Bone marrow (tissue), 2 donors: ENCODE measurements at regions not wholly inside any gene's neighbourhood (a gene's known extent, or its start where the extent isn't known, plus 50 kb on each side); places are given as distances from the start of the nearest gene placed in this dataset.

Experiments used
- DNase-seq, 2 donors: peaks; one replicate each; lab custom pipeline; 2025; lab: John Stamatoyannopoulos, UW

DNA sequence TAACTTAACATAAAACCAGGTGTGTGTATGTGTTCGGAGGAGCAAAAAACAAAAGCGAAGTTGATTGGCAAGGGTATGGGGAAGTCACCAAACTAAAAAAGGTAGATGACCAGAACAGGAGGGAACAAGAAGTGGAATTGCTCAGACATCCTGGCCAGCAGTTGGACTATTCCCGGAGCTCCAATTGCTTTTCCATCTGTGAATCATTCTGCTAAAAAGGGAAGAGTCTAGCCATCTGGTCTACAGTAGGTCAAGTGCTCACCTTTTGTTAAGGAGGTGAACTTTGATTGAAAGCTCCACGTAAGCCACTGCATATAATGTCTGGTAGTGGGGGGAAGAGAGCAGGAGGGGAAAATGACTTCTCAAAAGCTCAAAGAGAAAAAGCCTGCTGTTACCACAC is 50.0 kb upstream of the BET1 start:
- no peak for DNase-seq

DNA sequence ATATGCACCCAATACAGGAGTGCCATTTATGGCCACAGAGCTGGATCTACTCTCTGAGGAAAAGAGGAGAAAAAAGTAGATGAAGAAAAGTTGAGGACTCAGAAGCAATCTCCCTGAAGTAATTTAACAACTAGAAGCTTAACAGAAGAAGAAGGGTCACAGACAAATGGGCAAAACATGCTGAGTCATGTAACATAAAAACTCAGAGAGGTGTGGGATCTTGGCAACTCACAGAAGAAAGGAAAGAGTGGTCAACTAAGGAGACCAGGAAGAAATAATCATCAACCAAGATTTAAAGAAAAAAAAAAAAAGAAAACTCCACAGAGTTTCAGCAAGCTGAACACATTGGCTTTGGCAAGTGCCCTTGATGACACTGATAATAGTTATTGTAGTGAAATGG is 51.8 kb upstream of the BET1 start:
- DNase-seq, result no peak

DNA sequence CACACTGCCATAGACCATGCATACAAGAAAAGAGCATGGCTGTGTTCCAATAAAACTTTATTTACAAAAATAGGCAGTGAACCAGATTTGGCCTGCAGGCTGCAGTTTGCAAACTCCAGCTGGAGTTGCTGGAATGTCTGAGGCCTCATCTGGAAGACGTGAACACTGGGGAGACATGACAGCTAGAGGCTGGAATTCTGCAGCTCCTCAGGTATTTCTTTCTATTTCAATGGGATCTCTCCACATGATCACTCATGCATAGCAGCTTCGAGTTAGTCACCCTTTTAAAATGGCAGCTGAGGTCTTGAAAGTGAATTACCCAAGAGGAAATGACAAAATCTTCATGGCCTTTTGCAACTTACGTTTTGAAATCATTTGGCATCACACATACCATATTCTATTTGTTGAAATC is 52.6 kb upstream of the BET1 start:
- DNase-seq, result no peak

DNA sequence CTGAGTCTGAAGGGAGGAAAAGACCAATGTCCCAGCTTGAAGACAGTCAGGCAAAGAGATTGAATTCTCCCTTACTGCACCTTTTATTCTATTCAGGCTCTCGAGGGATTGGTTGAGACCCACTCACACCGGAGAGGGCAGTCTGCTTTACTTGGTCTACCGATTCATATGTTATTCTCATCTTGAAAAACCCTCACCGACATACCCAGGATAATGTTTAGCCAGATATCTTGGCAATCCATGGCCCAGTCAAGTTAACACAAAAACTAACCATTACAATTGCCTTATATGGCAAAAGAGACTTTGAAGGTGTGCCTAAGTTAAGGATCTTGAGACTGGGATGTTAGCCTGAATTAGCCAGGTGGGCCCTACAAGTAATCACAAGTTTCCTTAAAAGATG is 53.8 kb upstream of the BET1 start:
- DNase-seq, result no peak

DNA sequence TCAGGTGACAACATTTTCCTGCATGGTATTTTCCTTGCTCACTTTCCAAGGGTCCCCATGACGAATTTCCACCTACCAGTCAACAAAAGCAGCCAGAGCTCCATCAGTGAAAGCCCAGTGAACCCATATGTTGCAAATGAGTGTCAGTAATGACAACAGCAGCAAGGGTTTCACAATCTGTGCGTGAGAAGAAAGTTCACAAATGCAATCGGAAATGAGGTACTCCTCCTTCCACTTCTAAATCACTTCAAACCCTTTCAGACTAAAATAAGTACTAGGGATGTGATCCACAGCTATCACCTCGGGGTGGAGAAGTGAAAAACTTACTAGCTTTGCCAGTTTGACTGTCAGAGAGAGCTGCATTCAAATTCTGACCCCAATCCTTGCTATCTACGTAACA is 55.6 kb upstream of the BET1 start:
- DNase-seq, result no peak

DNA sequence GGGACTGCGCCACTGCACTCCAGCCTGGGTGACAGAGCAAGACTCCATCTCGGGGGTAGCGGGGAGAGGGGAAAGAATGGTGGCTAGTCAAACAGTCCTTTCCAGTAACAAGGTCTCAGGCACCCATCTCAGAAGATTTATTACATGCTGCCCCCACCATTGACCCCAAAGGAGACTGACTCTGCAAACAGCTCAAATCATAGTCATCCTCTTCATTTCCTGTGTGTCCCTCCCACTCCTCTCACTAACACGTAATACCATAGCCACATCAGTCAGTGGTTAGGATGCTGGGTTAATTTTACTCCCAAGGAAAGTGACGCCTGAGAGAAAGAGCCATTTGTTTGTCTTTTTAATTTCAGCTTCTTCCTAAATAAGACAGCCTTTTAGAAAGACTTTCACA is 56.6 kb upstream of the BET1 start:
- no peak for DNase-seq

DNA sequence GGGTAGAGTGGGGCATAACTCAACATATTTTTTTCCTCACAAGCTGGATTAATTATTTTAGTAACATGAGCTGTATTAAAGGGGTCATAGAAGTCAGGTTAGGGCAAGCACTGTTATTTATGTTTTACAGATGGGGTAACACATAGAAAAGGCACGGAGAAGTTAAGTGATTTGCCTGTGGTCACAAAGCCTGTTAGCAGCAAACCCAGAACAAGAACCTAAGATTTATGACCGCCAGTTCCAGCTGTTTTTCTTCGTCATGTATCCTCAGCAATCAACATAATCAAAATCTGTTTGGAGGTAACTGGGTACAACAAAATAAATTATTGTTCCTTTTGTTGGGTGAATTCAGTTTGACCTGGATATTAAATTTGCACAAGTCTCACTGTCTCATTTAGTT is 57.2 kb upstream of the BET1 start:
- no peak for DNase-seq

DNA sequence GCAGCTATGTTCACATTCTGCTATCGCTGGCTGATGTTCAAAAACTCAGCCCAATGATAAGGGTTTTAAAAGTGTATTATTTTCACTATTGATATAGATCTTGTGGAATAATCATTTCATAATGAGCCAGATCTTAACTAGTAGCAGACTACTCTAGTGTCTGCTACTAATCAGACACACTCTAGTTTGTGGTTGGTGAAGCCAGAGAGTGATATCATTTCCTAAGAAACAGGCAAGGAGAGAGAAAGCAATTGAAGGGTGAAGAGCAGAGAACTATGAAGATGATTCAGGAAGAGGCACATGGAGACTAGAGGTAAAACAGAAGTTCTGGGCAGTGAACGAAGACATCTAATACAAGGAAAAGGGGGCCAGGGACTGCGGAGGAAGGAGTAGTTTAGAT is 58.2 kb upstream of the BET1 start:
- DNase-seq, result no peak

DNA sequence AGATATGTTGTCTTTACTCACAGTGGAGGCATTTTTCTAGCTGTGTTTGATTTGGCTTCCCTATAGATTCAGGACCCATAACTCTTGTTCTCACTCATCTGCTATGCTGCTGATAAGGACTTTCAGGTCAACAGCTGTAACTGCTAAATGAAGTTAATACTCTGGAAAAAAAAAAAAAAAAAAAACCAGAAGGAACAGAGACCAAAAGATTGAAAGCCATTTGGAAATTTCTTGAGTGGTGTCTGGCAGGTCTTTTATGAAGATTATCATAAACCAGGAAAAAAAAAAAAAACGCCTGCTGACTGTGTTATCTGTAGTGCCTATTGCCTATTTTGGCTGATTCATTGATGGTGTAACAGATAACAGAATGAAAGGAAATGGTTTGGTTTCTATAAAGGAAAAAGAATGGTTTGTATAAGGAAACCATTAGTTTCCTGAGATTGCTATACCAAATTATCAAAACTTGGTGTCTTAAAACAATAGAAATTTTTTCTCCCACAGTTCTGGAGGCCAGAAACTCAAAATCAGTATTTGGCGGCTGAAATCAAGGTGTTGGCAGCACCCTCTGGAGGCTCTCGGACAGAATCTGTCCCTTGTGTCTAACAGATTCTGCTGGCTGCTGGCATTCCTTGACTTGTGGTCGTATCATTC is 60.5 kb upstream of the BET1 start:
- DNase-seq, result peak in 1 of 2 donors; percentile 27

DNA sequence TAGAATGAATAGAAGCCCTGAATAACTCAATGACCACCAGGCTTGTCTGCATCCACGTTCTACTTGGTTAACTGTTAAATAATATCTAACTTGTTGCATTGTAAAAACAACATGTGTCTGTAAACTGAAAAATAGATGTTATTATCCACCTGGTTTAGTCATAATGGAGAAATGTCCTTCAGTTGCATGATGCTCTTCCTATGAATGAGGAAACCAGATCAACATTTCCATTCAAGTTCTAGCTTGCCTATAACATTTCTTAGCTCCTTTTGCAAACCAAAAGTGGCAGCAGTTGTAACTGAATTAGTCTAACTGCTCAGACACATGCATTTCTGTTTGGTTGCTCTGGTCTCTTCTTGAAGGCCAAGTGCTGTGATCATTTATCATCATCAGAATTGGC is 62.9 kb upstream of the BET1 start:
- no peak for DNase-seq

DNA sequence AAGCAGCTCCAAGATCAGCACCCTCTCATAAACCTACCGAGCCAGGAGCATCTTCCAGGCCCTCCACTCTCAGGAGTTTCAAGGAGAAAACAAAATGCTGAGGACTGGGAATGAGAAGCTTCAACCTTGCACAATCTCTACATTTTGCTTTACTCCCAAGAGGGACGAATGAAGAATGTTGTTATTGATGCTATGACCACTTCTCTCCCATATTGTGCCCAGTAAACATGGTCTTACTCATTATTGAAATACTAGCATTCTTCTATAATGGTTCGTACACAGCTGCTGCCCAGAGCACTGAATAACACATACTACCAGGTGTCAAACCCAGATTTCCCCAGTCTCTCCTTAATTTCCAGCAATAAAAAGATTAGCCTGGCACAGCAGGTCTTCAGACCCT is 63.4 kb upstream of the BET1 start:
- no peak for DNase-seq

DNA sequence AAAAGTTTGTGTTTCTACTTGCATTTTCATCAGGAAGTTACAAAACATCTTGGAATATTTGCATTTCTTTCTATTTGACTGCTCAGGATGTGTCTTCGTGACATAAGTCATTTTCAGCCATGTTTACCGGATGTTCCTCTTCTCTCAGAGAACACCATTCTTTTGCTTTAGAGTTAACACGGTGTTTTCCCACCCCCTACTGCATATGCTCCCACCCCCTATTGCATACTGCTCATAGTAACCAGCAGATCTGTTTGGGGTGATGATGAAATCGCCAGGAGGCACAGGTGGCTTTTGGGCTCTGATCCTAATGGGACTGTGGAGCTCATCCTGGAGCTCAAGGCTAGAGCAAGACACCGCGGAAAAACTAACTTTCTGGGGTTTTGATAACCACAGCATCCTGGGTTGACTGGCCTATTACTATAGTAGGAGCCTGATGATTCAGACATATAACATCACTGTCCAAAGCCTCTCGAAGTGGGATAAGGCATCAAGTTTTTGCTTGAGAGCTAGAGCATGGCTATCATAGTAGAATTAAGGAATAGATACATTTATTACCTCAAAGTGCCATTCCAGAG is 65.1 kb upstream of the BET1 start:
- no peak for DNase-seq

DNA sequence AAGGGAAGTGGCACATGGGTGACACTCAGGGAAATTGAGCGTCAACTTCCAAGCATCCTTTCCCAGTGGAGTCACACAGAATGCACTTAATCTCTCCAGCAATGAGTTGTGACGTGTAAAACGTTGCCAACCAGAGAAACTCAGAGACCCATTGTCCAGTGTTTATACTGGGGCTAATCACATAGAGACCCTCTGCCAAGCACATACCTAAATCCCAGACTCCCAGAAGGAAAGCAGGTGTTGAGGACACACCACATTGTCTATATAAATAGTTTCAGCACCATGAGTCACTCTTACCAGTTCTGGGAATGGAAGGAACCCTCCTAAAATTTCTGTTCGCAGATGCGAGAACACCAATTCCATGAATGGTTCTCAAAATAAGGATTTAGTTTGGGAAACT is 76.4 kb upstream of the BET1 start:
- DNase-seq, result no peak

DNA sequence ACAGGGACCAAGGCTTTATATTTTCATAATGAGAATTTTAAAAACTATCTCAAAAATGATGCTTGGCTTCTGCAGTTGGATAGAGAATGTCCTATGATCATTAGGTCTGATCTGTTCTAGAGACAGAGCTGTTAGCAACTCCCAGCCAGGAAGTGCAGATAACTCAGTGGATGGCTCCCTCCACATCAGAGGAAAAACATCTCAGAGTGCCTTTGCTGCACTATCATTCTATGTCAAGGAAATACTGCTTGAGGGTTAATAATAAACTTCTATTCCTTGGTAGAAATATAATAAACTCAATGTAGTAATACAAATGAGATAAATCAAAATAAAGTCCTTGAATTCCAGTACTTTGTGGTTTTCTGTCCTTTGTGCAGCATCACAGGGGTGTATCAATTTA is 78.0 kb upstream of the BET1 start:
- DNase-seq, result no peak

DNA sequence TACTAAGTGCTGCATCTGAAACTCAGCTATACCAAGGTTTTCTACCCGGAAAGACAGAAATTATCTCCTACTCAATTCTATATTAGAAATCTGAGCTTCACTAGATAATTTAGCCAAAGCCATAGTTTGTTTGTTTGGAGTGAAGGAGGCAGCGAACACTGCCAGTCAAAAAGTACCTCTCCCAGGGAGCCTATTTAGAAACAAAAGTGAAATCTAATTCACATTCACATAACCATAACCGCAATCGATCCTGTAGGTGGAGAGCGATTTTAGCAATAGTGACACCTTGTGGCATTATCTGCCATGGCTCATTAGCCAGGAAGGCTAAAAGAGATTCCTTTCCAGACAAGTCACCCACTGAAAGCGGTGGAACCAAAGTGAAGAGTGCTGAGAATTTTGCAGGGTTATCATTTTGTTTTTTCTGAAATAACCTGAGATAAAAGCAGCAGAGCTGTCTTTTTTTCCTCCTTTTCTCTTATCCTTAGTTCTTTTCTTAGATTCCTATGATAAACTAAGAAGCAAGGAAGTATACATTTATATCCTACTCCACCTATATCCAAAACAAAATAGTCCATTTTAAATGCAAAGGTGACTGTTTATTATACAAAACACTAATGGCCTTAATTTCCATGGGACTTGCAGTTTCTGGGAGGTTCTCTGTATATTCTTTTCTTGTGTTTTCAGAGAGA is 83.7 kb upstream of the BET1 start:
- DNase-seq, result peak in 1 of 2 donors; percentile 45

DNA sequence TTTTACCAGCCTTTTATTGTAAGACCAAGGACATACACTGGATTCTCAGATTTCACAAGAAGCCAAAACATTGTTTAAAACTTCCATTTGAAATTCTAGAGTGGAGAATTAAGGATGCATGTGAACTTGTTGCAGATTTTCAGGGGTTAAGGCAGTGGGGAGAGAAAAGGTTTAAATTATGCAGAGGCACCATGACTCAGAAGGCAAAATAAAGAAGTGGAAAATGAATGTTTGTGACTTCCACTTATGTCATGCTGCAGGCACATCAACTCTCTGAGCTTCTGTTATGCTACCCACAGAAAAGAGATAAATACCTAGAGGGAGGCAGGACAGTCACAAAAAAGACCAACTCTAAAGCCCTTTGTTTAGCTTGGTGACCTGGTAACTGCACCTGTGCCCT is 84.4 kb upstream of the BET1 start:
- no peak for DNase-seq

DNA sequence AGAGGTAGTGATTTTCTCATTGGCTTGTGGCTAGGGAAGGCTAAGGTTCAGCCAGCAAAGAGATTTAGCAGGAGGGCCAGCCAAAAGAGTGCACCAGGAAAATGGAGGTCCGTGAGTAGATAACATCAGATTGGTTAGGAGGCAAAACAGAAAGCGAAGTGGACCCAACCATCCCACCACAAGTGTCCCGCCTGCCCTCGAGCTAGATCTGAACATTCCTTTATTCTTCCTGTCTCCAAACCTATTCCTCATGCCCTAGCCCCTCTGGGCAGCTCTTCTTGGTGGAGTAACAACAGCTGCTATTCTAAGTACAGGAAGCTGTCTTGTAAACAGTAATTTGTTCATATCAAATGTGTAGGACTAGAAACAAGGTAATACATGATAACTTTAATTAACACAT is 85.7 kb upstream of the BET1 start:
- no peak for DNase-seq

DNA sequence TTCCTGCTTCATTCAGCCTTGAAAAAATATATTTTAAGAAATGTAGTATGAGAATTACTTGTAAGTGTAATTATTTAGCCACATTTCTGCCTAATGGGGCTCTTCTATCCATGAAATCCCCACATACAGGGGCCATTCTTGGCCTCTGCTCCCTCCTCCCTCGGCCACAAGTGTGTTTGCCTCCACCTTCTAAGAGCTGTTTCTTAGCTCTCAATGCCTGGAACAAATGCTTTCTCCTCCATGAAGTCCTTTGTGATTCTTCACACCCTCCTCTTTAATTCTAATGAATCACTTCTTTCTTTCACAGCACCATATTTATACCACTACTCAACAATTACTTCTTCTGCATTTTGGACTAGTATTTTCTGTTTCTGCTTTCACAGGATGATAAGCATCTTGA is 88.8 kb upstream of the BET1 start:
- no peak for DNase-seq

DNA sequence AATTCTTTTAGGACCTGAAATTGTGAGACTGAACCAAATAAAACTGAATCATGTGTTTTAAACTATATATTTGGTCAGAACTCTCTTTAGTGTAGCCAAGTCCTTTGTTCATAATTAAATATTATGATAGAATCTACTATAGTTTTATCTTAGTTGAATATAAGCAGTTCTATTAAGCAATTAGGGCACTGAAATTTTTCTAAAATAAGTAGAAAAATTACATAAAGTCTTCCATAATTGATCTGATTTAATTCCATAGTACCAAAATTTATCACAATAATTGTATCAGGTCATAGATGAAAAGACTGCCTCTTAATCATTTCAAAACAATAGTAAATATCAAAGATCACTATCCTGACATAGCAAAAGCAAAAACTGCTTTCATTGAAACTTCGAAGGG is 90.1 kb upstream of the BET1 start:
- DNase-seq, result no peak

DNA sequence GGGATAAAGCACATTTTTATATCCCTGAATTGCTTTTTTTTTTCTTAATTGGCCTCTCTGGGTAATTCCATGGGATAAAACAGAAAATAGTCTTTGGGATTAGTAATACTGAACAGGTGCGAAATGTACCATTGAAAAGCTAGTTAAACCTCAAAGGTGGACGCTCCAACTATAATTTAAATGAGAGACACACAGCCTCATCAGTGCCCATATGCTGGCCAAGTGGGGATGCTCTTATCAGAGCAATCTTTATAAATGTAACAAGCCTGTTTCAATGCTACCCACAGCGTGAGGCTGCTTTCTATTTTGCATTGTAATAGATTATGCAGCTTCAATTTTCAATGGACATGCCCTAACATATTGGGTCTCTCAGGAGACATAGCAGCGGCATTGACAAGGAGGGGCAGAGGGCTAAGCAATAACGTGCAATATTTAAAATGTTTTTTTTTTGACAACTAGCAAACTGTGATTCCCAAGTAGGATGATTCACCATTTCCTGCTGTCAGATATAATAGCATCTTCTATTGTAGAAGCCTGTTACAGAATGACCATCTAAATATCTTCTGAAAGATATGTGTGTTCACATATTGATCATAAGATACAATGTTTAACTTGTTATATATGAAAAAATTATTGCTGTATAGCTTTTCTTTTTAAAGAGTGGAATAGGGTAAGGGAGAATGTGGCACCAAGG is 91.3 kb upstream of the BET1 start:
- no peak for DNase-seq

DNA sequence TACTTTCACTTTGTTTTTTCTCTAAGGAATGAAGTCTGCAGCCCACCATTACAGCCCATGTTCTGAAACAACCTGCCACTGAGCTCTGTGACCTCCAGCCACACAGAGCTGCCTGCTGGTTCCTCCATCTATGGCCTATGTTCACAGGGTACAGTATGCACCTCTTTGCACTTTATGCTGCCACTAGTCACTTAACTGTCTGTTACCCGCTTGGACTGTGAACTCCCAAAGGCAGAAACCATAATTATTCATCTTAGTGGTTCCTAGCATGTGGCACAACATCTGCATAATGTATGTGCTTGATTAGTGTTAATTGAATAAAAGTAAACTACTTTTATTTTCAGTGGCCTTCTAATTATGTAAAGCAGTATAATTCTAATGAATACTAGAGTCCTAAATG is 95.5 kb upstream of the BET1 start:
- no peak for DNase-seq

DNA sequence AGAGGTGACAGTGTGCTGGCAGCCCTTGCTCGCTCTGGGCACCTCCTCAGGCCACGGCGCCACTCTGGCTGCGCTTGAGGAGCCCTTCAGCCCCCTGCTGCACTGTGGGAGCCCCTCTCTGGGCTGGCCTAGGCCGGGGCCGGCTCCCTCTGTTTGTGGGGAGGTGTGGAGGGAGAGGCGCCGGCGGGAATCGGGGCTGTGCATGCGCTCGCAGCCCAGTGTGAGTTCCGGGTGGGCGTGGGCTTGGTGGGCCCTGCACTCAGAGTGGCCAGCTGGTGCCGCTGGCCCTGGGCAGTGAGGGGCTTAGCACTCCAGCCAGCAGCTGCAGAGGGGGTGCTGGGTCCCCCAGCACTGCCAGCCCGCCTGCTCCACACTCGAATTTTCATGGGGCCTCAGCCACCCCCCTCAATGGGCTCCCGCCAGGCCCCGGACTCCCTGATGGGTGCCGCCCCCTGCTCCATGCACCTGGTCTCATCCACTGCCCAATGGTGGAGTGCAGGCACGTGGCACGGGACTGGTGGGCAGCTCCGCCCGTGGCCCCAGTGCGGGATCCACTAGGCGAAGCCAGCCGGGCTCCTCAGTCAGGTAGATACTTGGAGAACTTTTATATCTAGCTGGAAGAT is 96.7 kb upstream of the BET1 start:
- DNase-seq, result no peak

DNA sequence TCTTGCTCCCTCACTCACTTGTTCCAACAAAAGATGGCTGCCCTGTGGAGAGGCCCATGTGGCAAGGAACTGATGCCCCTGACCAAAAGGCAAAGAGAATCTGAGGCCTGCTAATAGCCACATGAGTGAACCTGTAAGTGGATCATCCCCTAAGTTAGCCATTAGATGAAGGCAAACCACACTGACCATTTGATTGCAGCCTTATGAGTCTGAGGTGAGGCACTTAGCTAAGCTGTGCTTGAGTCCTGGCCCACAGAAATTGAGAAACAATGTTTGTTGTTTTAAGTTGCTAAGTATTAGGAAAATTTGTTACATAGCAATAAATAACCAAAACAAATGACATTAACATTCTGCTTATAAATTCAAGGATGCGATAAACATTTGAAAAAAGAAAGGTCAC is 100.1 kb upstream of the BET1 start:
- no peak for DNase-seq
